Stimulated activated CD4-positive, alpha-beta T cell treated with anti-CD3 and anti-CD28 coated beads, Interleukin-15, amount 100 ng/mL, for 24 hours (primary cell): ENCODE measurements at regions not wholly inside any gene's neighbourhood (a gene's known extent, or its start where the extent isn't known, plus 50 kb on each side); places are given as distances from the start of the nearest gene placed in this dataset.
"Not testable (repeated sequence)": the region's sequence is repeated elsewhere in the genome, so short reads cannot be mapped to it uniquely, and the experiment has no call there.

ENCODE experiments used
- DNase-seq: peaks from one replicate; pipeline ENCODE4 v3.0.0-alpha.2; 2020

- no peak for DNase-seq
Observed at GRCh38 chr22:33221568-33221967, 163.4 kb upstream of the SYN3 start.

GRCh38 chr22:33220476-33221080 lies 162.4 kb upstream of the SYN3 start:
- DNase-seq: no peak

GRCh38 chr22:33219648-33220384 lies 161.6 kb upstream of the SYN3 start:
- DNase-seq: no peak

- DNase-seq: no peak
Observed at GRCh38 chr22:33213383-33214075, 155.3 kb upstream of the SYN3 start.

GRCh38 chr22:33209930-33210784 lies 152.0 kb upstream of the SYN3 start:
- peak; percentile 29 for DNase-seq

- DNase-seq: no peak
Observed at GRCh38 chr22:33204408-33204807, 146.2 kb upstream of the SYN3 start.

GRCh38 chr22:33202455-33202854 lies 144.3 kb upstream of the SYN3 start:
- DNase-seq: no peak

GRCh38 chr22:33194529-33195077 lies 136.4 kb upstream of the SYN3 start:
- DNase-seq: no peak

GRCh38 chr22:33192156-33192555 lies 134.0 kb upstream of the SYN3 start:
- no peak for DNase-seq

- DNase-seq: no peak
Observed at GRCh38 chr22:33188326-33188725, 130.1 kb upstream of the SYN3 start.

GRCh38 chr22:33186816-33187215 lies 128.6 kb upstream of the SYN3 start:
- DNase-seq: no peak

- DNase-seq: no peak
Observed at GRCh38 chr22:33180356-33180755, 122.2 kb upstream of the SYN3 start.

- no peak for DNase-seq
Observed at GRCh38 chr22:33167998-33168790, 110.0 kb upstream of the SYN3 start.

GRCh38 chr22:33166206-33166605 lies 108.0 kb upstream of the SYN3 start:
- DNase-seq: no peak

- DNase-seq: no peak
Observed at GRCh38 chr22:33163815-33164214, 105.6 kb upstream of the SYN3 start.

GRCh38 chr22:33162196-33162595 lies 104.0 kb upstream of the SYN3 start:
- DNase-seq: no peak

GRCh38 chr22:33160525-33160924 lies 102.3 kb upstream of the SYN3 start:
- DNase-seq: no peak

- not testable (repeated sequence) for DNase-seq
Observed at GRCh38 chr22:33154967-33155366, 96.8 kb upstream of the SYN3 start.

- no peak for DNase-seq
Observed at GRCh38 chr22:33149611-33150010, 91.4 kb upstream of the SYN3 start.

GRCh38 chr22:33144721-33145120 lies 86.5 kb upstream of the SYN3 start:
- DNase-seq: no peak

- DNase-seq: no peak
Observed at GRCh38 chr22:33142282-33143055, 84.3 kb upstream of the SYN3 start.
